C4-2B (cell line): ENCODE measurements at regions not wholly inside any gene's neighbourhood (a gene's known extent, or its start where the extent isn't known, plus 50 kb on each side); places are given as distances from the start of the nearest gene placed in this dataset.

Source experiments
- CTCF ChIP-seq: fragments of 450-650 bp; conservative IDR thresholded peaks from 2 replicates; pipeline ENCODE4 v1.5.1; 2017; ENCODE audit warnings: mild to moderate bottlenecking
- ZFX ChIP-seq: fragments of 450-650 bp; IDR thresholded peaks from 2 replicates; pipeline ENCODE4 v1.6.1; 2017

- TF ChIP-seq ZFX (no peak), CTCF (no peak)
Measured at GRCh38 chr1:190588424-190588823, 110.8 kb upstream of the BRINP3 start.
